GM13976 (cell line): ENCODE measurements at regions not wholly inside any gene's neighbourhood (a gene's known extent, or its start where the extent isn't known, plus 50 kb on each side); places are given as distances from the start of the nearest gene placed in this dataset.

Experiments used
- DNase-seq: peaks from one replicate; pipeline ENCODE4 v3.0.0; 2012; ENCODE audit warnings: low spot score
- CTCF ChIP-seq: IDR thresholded peaks from 2 replicates; pipeline ENCODE4 v1.5.1; 2012; ENCODE audit warnings: borderline replicate concordance, mild to moderate bottlenecking; ENCODE audit not compliant: insufficient read depth; ENCODE audit errors: extremely low read depth, missing control alignments, control extremely low read depth
- in situ Hi-C: fragments of 300-500 bp; cut with MboI; formaldehyde crosslinking; loops from one replicate; pipeline ENCODE4 v1.12.0; 2022; ENCODE audit warnings: low sequenced_read_pairs, mixed read lengths, inconsistent platforms; ENCODE audit not compliant: unreplicated experiment

GRCh38 chr11:129279326-129280026 is 87.4 kb upstream of the ARHGAP32 start:
- TF ChIP-seq CTCF = no peak
- in situ Hi-C loops = no loop called here
- DNase-seq = peak; percentile 77

- no peak for TF ChIP-seq CTCF
- in situ Hi-C loops = no loop called here
- DNase-seq = peak; percentile 34
Observed at GRCh38 chr11:129278586-129279319, 86.6 kb upstream of the ARHGAP32 start.

GRCh38 chr11:129277198-129277843 is 85.2 kb upstream of the ARHGAP32 start:
- TF ChIP-seq CTCF = no peak
- DNase-seq = no peak
- in situ Hi-C loops = no loop called here

- in situ Hi-C loops = no loop called here
- no peak for TF ChIP-seq CTCF
- DNase-seq = no peak
Observed at GRCh38 chr11:129275828-129276227, 83.7 kb upstream of the ARHGAP32 start.

- in situ Hi-C loops = no loop called here
- no peak for TF ChIP-seq CTCF
- peak; percentile 20 for DNase-seq
Observed at GRCh38 chr11:129273944-129274711, 82.0 kb upstream of the ARHGAP32 start.

- DNase-seq = no peak
- in situ Hi-C loops = no loop called here
- TF ChIP-seq CTCF = no peak
Observed at GRCh38 chr11:129273322-129273721, 81.2 kb upstream of the ARHGAP32 start.
